BJ (cell line): ENCODE measurements at regions not wholly inside any gene's neighbourhood (a gene's known extent, or its start where the extent isn't known, plus 50 kb on each side); places are given as distances from the start of the nearest gene placed in this dataset.

Experiments used
- CTCF ChIA-PET: fragments of 350-600 bp; formaldehyde crosslinking; extraction: SDS; loops from one replicate; lab custom pipeline; 2021; ENCODE audit warnings: antibody characterized with exemption, inconsistent platforms; lab: Yijun Ruan, JAX
- POLR2A ChIA-PET: fragments of 300-600 bp; sonication (Branson Sonifier 250); formaldehyde crosslinking; extraction: SDS; loops from one replicate; lab custom pipeline; 2021; ENCODE audit warnings: antibody characterized with exemption; lab: Charles Lee
- DNase-seq: peaks from one replicate; pipeline ENCODE4 v3.0.0-alpha.2; 2011; ENCODE audit warnings: low read depth
- H3K27me3 ChIP-seq: 2 replicates; pipeline ENCODE4 v1.6.0; 2011; ENCODE audit warnings: low read length; ENCODE audit not compliant: control insufficient read depth, insufficient read depth
- H3K36me3 ChIP-seq: 2 replicates; pipeline ENCODE4 v1.5.1; 2011; ENCODE audit warnings: low read length; ENCODE audit not compliant: control insufficient read depth, insufficient read depth
- H3K4me3 ChIP-seq: 2 replicates; pipeline ENCODE4 v1.5.1; 2011; ENCODE audit warnings: low read depth, mild to moderate bottlenecking, control low read depth, low read length
- CTCF ChIP-seq: IDR thresholded peaks from 2 replicates; pipeline ENCODE4 v1.5.1; 2011; ENCODE audit warnings: low read depth, mild to moderate bottlenecking, control low read depth, inconsistent platforms, low read length, moderate library complexity; ENCODE audit not compliant: insufficient read depth

GRCh38 chr3:4060064-4060463 lies 243.1 kb upstream of the SETMAR start:
- ChIA-PET POLR2A (no interaction called here), CTCF (no interaction called here)
- no peak for DNase-seq
- no peaks in the 10 kb centered on the region for H3K27me3 ChIP-seq
- TF ChIP-seq CTCF = no peak
- no peak overlapping the region for H3K4me3 ChIP-seq
- no peaks in the 10 kb centered on the region for H3K36me3 ChIP-seq

GRCh38 chr3:4060603-4061002 lies 242.6 kb upstream of the SETMAR start:
- ChIA-PET POLR2A (no interaction called here), CTCF (no interaction called here)
- TF ChIP-seq CTCF = no peak

GRCh38 chr3:4061195-4061594 lies 242.0 kb upstream of the SETMAR start:
- POLR2A ChIA-PET = no interaction called here
- Histone ChIP-seq H3K4me3 (no peak overlapping the region), H3K27me3 (no peaks in the 10 kb centered on the region), H3K36me3 (no peaks in the 10 kb centered on the region)
- no peak for TF ChIP-seq CTCF
- CTCF ChIA-PET = no interaction called here
- DNase-seq = no peak

More at GRCh38 chr3:4060603-4061002, 242.6 kb upstream of the SETMAR start:
- Histone ChIP-seq H3K27me3 (no peaks in the 10 kb centered on the region), H3K4me3 (no peak overlapping the region), H3K36me3 (no peaks in the 10 kb centered on the region)
- no peak for DNase-seq

- TF ChIP-seq CTCF = no peak
- Histone ChIP-seq H3K27me3 (no peaks in the 10 kb centered on the region), H3K36me3 (no peaks in the 10 kb centered on the region), H3K4me3 (no peak overlapping the region)
- DNase-seq = no peak
- ChIA-PET CTCF (no interaction called here), POLR2A (no interaction called here)
Measured at GRCh38 chr3:4061783-4062360, 241.3 kb upstream of the SETMAR start.

GRCh38 chr3:4062621-4063020 lies 240.5 kb upstream of the SETMAR start:
- no peak for TF ChIP-seq CTCF
- no peaks in the 10 kb centered on the region for H3K36me3 ChIP-seq
- no peaks in the 10 kb centered on the region for H3K27me3 ChIP-seq
- ChIA-PET POLR2A (no interaction called here), CTCF (no interaction called here)
- DNase-seq = no peak
- no peak overlapping the region for H3K4me3 ChIP-seq
